ENCODE measurements at regions not wholly inside any gene's neighbourhood (a gene's known extent, or its start where the extent isn't known, plus 50 kb on each side); places are given as distances from the start of the nearest gene placed in this dataset.

- no peak overlapping the region for H3K4me3 Mint-ChIP-seq
- H3K36me3 Mint-ChIP-seq = no peaks in the 10 kb centered on the region
These were observed 279.1 kb downstream of the CCSER2 start for GRCh38 chr10:84607523-84607922.

More at GRCh38 chr10:84607523-84607922, 279.1 kb downstream of the CCSER2 start:
- no peaks in the 10 kb centered on the region for H3K9me3 Mint-ChIP-seq
- no peak overlapping the region for H3K27ac Mint-ChIP-seq
- TF ChIP-seq ZNF121 (CRISPR knock-in tag; IDR thresholded peaks at IDR 0.05) = no peak
- TF ChIP-seq NR2C2 (CRISPR knock-in tag; IDR thresholded peaks at IDR 0.05) = no peak
- TF ChIP-seq, protein P1, sequence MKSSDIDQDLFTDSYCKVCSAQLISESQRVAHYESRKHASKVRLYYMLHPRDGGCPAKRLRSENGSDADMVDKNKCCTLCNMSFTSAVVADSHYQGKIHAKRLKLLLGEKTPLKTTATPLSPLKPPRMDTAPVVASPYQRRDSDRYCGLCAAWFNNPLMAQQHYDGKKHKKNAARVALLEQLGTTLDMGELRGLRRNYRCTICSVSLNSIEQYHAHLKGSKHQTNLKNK (CRISPR knock-in tag; IDR thresholded peaks at IDR 0.05) = no peak
- no peak for TF ChIP-seq ZNF263 (CRISPR knock-in tag; IDR thresholded peaks at IDR 0.05; ENCODE audit: low read depth)
- no peak for TF ChIP-seq ZNF281 (CRISPR knock-in tag; IDR thresholded peaks at IDR 0.05)
- TF ChIP-seq TEAD1 (CRISPR knock-in tag; IDR thresholded peaks at IDR 0.05) = no peak
- TF ChIP-seq, protein P2, sequence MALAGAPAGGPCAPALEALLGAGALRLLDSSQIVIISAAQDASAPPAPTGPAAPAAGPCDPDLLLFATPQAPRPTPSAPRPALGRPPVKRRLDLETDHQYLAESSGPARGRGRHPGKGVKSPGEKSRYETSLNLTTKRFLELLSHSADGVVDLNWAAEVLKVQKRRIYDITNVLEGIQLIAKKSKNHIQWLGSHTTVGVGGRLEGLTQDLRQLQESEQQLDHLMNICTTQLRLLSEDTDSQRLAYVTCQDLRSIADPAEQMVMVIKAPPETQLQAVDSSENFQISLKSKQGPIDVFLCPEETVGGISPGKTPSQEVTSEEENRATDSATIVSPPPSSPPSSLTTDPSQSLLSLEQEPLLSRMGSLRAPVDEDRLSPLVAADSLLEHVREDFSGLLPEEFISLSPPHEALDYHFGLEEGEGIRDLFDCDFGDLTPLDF (CRISPR knock-in tag; IDR thresholded peaks at IDR 0.05) = no peak
- TF ChIP-seq, protein P3, sequence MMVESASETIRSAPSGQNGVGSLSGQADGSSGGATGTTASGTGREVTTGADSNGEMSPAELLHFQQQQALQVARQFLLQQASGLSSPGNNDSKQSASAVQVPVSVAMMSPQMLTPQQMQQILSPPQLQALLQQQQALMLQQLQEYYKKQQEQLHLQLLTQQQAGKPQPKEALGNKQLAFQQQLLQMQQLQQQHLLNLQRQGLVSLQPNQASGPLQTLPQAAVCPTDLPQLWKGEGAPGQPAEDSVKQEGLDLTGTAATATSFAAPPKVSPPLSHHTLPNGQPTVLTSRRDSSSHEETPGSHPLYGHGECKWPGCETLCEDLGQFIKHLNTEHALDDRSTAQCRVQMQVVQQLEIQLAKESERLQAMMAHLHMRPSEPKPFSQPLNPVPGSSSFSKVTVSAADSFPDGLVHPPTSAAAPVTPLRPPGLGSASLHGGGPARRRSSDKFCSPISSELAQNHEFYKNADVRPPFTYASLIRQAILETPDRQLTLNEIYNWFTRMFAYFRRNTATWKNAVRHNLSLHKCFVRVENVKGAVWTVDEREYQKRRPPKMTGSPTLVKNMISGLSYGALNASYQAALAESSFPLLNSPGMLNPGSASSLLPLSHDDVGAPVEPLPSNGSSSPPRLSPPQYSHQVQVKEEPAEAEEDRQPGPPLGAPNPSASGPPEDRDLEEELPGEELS (CRISPR knock-in tag; IDR thresholded peaks at IDR 0.05) = no peak
- no peak for TF ChIP-seq NFE2L1 (CRISPR knock-in tag; IDR thresholded peaks at IDR 0.05)
- TF ChIP-seq PRDM15 (CRISPR knock-in tag; IDR thresholded peaks at IDR 0.05) = no peak
- TF ChIP-seq NR3C1 (CRISPR knock-in tag; conservative IDR thresholded peaks at IDR 0.05; ENCODE audit: low read depth) = no peak
- no peak for TF ChIP-seq CREB1 (CRISPR knock-in tag; IDR thresholded peaks at IDR 0.05)
- TF ChIP-seq, protein P4, sequence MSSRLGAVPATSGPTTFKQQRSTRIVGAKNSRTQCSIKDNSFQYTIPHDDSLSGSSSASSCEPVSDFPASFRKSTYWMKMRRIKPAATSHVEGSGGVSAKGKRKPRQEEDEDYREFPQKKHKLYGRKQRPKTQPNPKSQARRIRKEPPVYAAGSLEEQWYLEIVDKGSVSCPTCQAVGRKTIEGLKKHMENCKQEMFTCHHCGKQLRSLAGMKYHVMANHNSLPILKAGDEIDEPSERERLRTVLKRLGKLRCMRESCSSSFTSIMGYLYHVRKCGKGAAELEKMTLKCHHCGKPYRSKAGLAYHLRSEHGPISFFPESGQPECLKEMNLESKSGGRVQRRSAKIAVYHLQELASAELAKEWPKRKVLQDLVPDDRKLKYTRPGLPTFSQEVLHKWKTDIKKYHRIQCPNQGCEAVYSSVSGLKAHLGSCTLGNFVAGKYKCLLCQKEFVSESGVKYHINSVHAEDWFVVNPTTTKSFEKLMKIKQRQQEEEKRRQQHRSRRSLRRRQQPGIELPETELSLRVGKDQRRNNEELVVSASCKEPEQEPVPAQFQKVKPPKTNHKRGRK (CRISPR knock-in tag; IDR thresholded peaks at IDR 0.05; ENCODE audit: borderline replicate concordance) = no peak
- TF ChIP-seq KAT7 (CRISPR knock-in tag; IDR thresholded peaks at IDR 0.05; ENCODE audit: borderline replicate concordance) = no peak
- no peak for TF ChIP-seq SMAD3 (CRISPR knock-in tag; IDR thresholded peaks at IDR 0.05; ENCODE audit: borderline replicate concordance)
- TF ChIP-seq GRHL2 (CRISPR knock-in tag; IDR thresholded peaks at IDR 0.05; ENCODE audit: insufficient replicate concordance, severe bottlenecking) = no peak
- TF ChIP-seq TEAD4 (CRISPR knock-in tag; IDR thresholded peaks at IDR 0.05) = no peak
- TF ChIP-seq, protein P5, sequence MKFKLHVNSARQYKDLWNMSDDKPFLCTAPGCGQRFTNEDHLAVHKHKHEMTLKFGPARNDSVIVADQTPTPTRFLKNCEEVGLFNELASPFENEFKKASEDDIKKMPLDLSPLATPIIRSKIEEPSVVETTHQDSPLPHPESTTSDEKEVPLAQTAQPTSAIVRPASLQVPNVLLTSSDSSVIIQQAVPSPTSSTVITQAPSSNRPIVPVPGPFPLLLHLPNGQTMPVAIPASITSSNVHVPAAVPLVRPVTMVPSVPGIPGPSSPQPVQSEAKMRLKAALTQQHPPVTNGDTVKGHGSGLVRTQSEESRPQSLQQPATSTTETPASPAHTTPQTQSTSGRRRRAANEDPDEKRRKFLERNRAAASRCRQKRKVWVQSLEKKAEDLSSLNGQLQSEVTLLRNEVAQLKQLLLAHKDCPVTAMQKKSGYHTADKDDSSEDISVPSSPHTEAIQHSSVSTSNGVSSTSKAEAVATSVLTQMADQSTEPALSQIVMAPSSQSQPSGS (CRISPR knock-in tag; IDR thresholded peaks at IDR 0.05; ENCODE audit: borderline replicate concordance, low read depth) = no peak
- TF ChIP-seq PRRX2 (CRISPR knock-in tag; IDR thresholded peaks at IDR 0.05) = no peak
- TF ChIP-seq, protein P6, sequence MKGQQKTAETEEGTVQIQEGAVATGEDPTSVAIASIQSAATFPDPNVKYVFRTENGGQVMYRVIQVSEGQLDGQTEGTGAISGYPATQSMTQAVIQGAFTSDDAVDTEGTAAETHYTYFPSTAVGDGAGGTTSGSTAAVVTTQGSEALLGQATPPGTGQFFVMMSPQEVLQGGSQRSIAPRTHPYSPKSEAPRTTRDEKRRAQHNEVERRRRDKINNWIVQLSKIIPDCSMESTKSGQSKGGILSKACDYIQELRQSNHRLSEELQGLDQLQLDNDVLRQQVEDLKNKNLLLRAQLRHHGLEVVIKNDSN (CRISPR knock-in tag; IDR thresholded peaks at IDR 0.05) = no peak
- no peaks in the 10 kb centered on the region; the same call in 1 of the 2 replicates for H3K27me3 Mint-ChIP-seq (ENCODE audit: low read depth)
- DNase-seq (ENCODE audit: low spot score) = no peak
- ChIA-PET CTCF (interaction anchor here (1.2 to 3.1 kb wide), 6 partner anchors 31 to 351 kb away, joined by 3 to 28 read pairs (median 9); no protein-coding TSS in a partner anchor), POLR2A (no interaction called here)
- ATAC-seq = peak; percentile 45
- H3K4me1 Mint-ChIP-seq = peaks cover 20% of the 10 kb centered on the region

All from WTC11 (cell line).